Body of pancreas (tissue), 4 donors: ENCODE measurements at regions not wholly inside any gene's neighbourhood (a gene's known extent, or its start where the extent isn't known, plus 50 kb on each side); places are given as distances from the start of the nearest gene placed in this dataset.

Experiments
- POLR2A ChIP-seq, 3 donors: fragments of 450-650 bp; IDR thresholded peaks; one replicate each; pipeline ENCODE4 v1.6.1; 2016; ENCODE audit warnings: antibody characterized with exemption in 3 of 3, mild to moderate bottlenecking in 2 of 3
- TF ChIP-seq, protein P1 (sequence below), 7 experiments: fragments of 450-650 bp in 4 of 7; fragments of 200-600 bp in 3 of 7; sonication (generic) in 3 of 7; IDR thresholded peaks; one replicate each; pipeline ENCODE4 v1.5.1; 2016 to 2019; ENCODE audit warnings: antibody characterized with exemption in 7 of 7

DNA sequence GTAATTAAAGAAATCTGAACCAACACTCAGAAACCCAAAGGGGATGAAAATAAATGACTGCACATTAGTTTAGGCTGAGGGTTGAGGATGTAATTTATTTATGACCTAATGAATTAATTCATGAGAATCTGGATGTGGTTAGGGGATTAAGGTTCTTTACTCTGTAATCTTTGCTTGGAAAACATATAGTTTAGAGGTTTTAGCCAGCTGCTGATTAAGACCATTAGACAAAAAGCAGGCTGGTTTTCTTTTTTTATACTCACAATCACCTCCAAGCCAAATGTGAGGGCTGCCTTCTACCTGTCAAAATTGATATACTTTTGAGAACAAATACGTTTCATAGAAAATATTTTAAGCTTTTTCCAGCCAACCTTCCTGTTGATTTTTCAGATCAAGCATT lies 2705.8 kb downstream of the PCDH7 start:
- TF ChIP-seq, protein P1, sequence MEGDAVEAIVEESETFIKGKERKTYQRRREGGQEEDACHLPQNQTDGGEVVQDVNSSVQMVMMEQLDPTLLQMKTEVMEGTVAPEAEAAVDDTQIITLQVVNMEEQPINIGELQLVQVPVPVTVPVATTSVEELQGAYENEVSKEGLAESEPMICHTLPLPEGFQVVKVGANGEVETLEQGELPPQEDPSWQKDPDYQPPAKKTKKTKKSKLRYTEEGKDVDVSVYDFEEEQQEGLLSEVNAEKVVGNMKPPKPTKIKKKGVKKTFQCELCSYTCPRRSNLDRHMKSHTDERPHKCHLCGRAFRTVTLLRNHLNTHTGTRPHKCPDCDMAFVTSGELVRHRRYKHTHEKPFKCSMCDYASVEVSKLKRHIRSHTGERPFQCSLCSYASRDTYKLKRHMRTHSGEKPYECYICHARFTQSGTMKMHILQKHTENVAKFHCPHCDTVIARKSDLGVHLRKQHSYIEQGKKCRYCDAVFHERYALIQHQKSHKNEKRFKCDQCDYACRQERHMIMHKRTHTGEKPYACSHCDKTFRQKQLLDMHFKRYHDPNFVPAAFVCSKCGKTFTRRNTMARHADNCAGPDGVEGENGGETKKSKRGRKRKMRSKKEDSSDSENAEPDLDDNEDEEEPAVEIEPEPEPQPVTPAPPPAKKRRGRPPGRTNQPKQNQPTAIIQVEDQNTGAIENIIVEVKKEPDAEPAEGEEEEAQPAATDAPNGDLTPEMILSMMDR (IDR thresholded peaks at IDR 0.05), result no peak
- no peak for TF ChIP-seq POLR2A (IDR thresholded peaks at IDR 0.05)
